Fibroblast of skin of right biceps (primary cell): ENCODE measurements at regions not wholly inside any gene's neighbourhood (a gene's known extent, or its start where the extent isn't known, plus 50 kb on each side); places are given as distances from the start of the nearest gene placed in this dataset.
A peak's percentile ranks its signal among the peaks of the same experiment; 100 is the strongest.

Experiments
- DNase-seq: peaks from one replicate; pipeline ENCODE4 v3.0.0-alpha.2; 2013

DNA sequence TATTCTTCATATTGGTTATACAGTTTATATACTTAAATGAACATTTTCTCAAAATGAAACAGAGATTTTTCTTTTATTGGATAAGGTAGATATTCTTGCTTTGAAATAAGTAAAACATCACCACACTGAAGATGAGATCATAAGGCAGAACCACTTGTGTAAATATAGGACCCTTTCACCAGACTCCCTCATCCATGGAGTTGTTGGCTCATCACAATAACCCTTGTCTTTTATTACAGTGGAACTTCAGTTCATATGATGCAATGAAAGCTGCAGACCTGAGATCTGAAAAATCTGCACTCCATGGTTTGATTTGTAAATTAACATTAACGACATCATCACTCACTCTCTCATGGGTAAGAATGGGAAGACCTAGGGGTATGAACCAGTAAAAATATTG is 51.9 kb upstream of the DBX2 start:
- no peak for DNase-seq

DNA sequence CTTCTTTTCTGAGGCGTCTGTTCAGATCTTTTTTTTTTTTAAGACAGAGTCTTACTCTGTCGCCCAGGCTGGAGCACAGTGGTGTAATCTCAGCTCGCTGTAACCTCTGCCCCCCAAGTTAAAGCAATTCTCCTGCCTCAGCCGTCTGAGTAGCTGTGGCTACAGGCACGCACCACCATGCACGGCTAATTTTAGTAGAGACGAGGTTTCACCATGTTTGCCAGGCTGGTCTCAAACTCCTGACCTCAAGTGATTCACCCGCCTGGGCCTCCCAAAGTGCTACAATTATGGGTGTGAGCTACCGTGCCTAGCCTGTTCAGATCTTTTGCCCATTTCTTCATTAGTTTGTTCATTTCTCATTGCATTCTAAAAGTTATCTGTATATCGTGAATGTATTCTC is 55.1 kb upstream of the DBX2 start:
- DNase-seq: no peak

DNA sequence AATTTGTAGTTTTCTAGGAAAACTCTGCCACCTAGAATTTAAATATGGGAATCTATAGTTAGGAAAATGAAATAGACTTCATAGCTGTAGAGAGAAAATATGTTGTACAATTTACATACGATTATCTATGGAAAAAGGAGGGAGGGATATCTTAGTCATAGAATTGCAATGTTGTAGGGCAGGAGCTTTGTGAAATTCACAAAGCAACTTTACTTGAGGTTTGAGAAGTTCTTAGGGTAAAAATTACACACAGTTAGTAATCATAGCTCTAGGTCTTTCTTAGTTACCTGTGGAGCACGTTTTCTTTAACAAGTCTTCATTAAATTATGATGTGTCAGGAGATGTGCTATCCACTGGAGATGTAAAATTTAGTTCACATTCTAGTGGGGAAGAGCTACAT is 61.4 kb upstream of the DBX2 start:
- DNase-seq: no peak

GRCh38 chr12:45121224-45121623 is 70.3 kb upstream of the DBX2 start:
- no peak for DNase-seq

DNA sequence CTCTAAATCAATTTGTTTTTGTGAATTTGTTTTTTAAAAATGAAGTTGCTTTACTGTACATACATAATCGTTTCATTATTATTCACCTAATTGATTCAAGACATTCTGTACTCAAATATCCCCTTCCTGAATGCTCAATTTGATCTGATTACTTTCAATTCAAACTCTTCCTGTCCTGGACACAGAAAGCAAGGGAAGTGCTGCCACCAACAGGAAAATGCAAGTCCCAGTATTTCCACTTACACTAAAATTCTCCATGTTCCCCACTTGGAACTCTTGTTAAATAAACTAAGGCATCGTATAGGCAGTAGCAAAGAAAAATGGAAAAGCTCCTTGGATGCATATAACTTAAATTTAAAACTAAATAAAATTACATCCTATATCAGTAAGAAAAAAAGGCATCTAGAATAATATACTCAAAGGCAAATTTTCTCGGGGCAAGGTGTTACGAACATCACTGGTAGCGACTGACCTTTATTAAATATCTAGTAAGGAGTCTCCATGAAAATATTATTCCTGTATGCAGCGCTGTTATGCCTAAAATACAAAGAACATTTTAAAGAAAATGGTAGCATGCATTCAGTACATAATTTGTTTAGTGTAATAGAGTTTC is 72.0 kb upstream of the DBX2 start:
- peak; percentile 9 for DNase-seq

GRCh38 chr12:45124485-45125155 is 73.7 kb upstream of the DBX2 start:
- no peak for DNase-seq

DNA sequence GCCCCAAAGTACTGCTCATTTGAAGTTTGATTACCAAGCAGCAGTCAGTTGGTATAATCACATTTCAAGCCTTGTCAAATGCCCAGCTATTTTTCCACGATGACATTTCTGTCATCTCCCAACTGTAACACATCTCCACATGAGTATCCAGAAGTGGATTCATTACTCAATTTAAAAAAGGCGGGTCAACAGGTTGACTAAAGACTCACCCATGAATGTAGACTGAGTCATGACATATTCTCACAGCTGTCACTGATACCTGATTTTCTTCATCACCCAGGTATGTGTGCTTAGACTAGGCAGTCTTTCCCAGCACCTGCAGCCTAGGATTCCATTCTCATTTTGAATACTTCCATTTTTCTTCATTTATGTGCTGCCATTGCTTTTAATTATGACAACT is 75.1 kb upstream of the DBX2 start:
- no peak for DNase-seq

DNA sequence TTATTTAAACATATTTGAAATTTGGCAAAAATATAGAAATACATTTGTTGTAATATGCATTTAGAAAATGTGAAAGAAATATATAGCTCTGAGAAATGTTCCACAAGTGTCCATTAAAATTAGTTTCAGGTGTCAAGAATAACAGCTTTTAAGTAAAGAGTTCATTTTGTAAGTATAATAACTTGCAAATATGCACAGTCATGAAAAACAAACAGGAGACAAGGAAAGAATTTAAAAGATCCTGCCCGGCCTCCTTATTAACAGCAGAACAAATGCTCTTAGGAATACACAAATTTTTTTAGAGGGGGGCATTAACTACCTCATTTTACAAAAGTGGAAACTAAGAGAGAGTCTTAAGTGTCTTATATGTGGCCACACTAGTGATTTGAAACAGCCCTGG is 77.7 kb upstream of the DBX2 start:
- no peak for DNase-seq

DNA sequence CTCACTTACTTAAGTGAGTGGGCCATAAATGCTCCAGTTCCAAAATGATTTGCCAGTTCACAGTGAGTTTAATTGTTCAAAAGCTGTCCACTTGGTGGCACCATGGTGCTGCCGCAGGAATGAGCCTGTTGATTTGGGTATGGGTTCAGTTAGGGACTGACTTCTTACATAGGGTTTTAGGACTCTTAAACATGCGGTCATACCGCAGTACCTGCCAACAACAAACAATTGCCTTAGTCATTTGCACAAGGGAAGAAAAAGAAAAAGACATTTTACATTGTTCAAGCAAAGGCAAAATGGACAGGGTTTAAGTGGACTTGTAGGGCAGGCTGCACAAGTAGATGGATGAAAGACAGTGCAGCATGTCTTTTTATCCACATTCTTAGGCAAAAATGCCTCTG is 80.0 kb upstream of the DBX2 start:
- peak; percentile 53 for DNase-seq

- DNase-seq: no peak
Measured at GRCh38 chr12:45131506-45131905, 80.6 kb upstream of the DBX2 start.

GRCh38 chr12:45138609-45139008 is 77.3 kb upstream of the ANO6 start:
- DNase-seq: no peak

DNA sequence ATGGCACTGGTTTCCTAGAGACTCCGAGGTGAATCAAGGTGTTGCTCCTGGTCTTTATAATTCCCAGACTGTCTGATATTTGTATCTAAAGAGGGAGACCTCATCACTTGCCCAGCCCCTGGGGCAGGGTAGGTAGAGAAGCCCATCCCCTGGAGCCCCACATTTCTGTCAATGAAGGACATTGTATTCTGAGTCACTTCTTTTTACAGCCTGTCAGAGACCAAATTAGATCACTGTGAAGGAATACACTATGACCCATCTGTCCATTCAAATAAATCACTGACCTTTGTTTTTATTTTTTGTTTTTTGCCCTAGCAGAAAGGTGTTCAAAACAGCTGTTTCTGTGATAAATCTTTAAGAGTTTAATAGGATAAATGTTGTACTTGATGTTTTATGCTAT is 67.9 kb upstream of the ANO6 start:
- DNase-seq: no peak

- no peak for DNase-seq
Measured at GRCh38 chr12:45148619-45149018, 67.3 kb upstream of the ANO6 start.

DNA sequence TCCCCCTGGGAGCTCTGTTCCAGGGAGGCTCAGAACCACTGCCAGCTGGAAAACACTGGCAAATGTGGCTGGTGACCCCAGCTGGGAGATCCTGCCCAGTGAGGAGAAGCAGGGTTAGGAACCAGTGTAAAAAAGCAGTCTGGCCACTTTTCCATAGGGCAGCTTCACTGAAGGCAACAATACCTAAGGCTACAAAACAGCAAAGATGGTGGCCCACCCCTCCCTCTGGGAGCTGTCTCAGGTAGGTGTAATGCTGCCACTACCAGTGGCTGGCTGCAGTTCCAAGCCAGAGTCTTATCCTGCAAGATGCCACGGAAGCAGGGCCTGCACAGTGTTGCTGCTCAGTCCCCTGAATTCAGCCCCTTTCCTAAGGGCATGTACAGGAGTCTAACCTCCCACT is 50.6 kb upstream of the ANO6 start:
- DNase-seq: no peak

DNA sequence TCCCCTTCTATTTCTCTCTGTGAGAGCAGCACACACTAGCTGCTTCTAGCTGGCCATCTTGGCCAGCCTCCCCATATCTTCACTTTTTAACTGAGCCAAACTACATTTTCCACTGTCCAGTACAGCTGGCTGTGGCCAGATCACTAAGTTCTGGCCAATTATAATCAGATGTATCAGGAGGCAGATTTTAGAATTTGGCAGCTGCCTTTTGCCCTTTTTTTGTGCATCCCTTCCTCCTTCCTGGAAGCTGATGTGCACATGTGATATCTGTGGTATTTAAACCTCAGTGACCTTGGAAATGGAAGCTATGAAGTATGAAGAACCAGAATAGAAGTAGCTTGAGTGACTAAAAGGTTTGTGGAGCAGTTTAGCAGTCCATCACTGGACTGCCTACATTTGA is 49.8 kb upstream of the ANO6 start:
- no peak for DNase-seq
